ENCODE measurements at regions not wholly inside any gene's neighbourhood (a gene's known extent, or its start where the extent isn't known, plus 50 kb on each side); places are given as distances from the start of the nearest gene placed in this dataset.
"Not testable (repeated sequence)": the region's sequence is repeated elsewhere in the genome, so short reads cannot be mapped to it uniquely, and the experiment has no call there.

- Mint-ChIP-seq H3K4me3 (no peak overlapping the region), H3K27me3 (ENCODE audit: low read depth in 3 of 3) (no peaks in the 10 kb centered on the region), H3K36me3 (no peaks in the 10 kb centered on the region), H3K9me3 (peaks cover 0 to 12% (median under 1%) of the 10 kb centered on the region in 6 donors), H3K27ac (no peak overlapping the region), H3K4me1 (no peaks in the 10 kb centered on the region)
- no peak for DNase-seq
Observed at GRCh38 chr5:92554447-92555085, 1026.5 kb downstream of the NR2F1-AS1 start.

- Mint-ChIP-seq H3K27ac (no peak overlapping the region), H3K27me3 (ENCODE audit: low read depth in 3 of 3) (no peaks in the 10 kb centered on the region), H3K9me3 (peaks cover 0 to 11% (median 2%) of the 10 kb centered on the region in 6 donors), H3K4me1 (no peaks in the 10 kb centered on the region), H3K36me3 (no peaks in the 10 kb centered on the region), H3K4me3 (no peak overlapping the region)
- no peak for DNase-seq
Observed at GRCh38 chr5:92553326-92553725, 1027.7 kb downstream of the NR2F1-AS1 start.

DNA sequence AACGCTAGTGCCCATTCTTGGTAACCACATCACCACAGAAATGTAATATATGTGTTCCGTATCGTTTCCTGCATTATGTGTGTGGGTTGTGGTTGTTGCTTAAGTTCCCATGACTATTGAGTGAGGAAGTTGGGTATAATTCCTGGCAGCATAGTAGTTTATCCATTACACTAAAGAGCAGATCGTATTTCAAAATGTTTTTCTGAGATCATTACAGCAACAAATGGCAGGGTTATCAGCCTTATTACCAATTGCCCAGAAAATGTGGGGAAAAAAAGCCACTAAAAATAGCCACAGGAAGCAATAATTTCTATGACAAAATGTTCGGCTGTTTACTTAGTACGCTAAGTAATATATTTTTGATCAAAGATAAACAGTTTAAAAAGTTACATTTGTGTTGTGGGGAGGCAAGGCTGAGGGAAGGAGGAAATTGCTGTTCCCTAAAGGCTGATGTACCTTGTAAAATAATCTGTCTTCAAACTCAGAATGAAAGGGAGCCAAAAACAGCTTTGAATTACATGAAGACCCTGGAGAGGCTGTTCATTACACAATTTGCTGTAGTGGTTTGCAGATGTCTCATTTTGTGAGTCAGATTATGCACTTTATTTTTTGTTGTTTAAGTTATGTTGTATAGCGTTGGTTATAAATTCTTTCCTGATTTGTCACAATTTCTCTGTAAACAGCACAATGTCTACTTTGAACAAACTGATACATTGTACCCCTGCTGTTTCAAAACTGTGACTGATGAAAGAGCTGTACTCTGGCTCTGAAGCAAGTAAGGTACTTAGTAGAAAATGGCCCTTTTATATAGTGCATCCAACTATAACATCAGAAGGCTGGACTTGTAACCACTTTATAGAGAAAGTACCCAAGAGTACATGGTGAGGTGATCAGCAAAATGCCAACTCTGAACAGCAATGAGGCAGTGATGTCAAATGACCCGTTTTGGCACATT lies 1028.5 kb downstream of the NR2F1-AS1 start:
- H3K4me1 Mint-ChIP-seq: no peaks in the 10 kb centered on the region
- DNase-seq: no peak
- no peak overlapping the region for H3K4me3 Mint-ChIP-seq
- peaks cover 0 to 7% (median 0%) of the 10 kb centered on the region in 6 donors for H3K9me3 Mint-ChIP-seq
- no peaks in the 10 kb centered on the region for H3K27me3 Mint-ChIP-seq (ENCODE audit: low read depth in 3 of 3)
- H3K36me3 Mint-ChIP-seq: no peaks in the 10 kb centered on the region
- H3K27ac Mint-ChIP-seq: no peak overlapping the region

GRCh38 chr5:92548346-92548745 lies 1032.7 kb downstream of the NR2F1-AS1 start:
- peaks cover 0 to 4% (median 0%) of the 10 kb centered on the region in 6 donors for H3K9me3 Mint-ChIP-seq
- H3K36me3 Mint-ChIP-seq: no peaks in the 10 kb centered on the region
- H3K27ac Mint-ChIP-seq: no peak overlapping the region
- H3K27me3 Mint-ChIP-seq (ENCODE audit: low read depth in 3 of 3): no peaks in the 10 kb centered on the region
- no peak for DNase-seq
- H3K4me1 Mint-ChIP-seq: no peaks in the 10 kb centered on the region
- H3K4me3 Mint-ChIP-seq: no peak overlapping the region

- Mint-ChIP-seq H3K27ac (no peak overlapping the region), H3K4me1 (no peaks in the 10 kb centered on the region), H3K27me3 (ENCODE audit: low read depth in 3 of 3) (peaks cover 0 to 2% (median 0%) of the 10 kb centered on the region in 3 donors), H3K4me3 (no peak overlapping the region), H3K36me3 (no peaks in the 10 kb centered on the region), H3K9me3 (peaks cover 0 to 11% (median 4%) of the 10 kb centered on the region in 6 donors)
- no peak for DNase-seq
Observed at GRCh38 chr5:92544596-92544995, 1036.4 kb downstream of the NR2F1-AS1 start.

GRCh38 chr5:92544036-92544435 lies 1037.0 kb downstream of the NR2F1-AS1 start:
- no peaks in the 10 kb centered on the region for H3K36me3 Mint-ChIP-seq
- no peak overlapping the region for H3K27ac Mint-ChIP-seq
- H3K4me3 Mint-ChIP-seq: no peak overlapping the region
- no peak for DNase-seq
- no peaks in the 10 kb centered on the region for H3K4me1 Mint-ChIP-seq
- H3K27me3 Mint-ChIP-seq (ENCODE audit: low read depth in 3 of 3): peaks cover 0 to 2% (median 0%) of the 10 kb centered on the region in 3 donors
- peaks cover 0 to 9% (median 4%) of the 10 kb centered on the region in 6 donors for H3K9me3 Mint-ChIP-seq

DNA sequence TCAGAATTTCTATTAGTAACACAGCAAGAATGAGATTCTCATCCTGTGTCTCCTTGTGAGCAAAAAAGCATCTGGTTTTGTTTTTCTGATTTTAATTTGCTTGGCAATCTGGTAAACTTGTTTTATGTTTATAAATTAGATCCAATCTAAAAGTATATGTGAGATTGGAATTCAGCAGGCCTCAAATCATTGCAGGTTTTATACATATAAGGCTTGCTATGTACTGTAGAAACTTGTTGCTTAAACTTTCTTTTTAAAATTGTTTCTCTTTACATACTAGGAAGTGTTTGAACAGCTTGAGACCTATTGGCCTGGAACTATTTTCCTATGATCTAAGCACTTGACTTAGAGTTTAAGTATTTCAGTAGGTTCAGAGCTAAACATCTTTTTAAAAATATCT lies 1037.8 kb downstream of the NR2F1-AS1 start:
- DNase-seq: no peak
- Mint-ChIP-seq H3K36me3 (no peaks in the 10 kb centered on the region), H3K27me3 (ENCODE audit: low read depth in 3 of 3) (peaks cover 0 to 2% (median 0%) of the 10 kb centered on the region in 3 donors), H3K4me1 (no peaks in the 10 kb centered on the region), H3K4me3 (no peak overlapping the region), H3K27ac (no peak overlapping the region), H3K9me3 (peaks cover 0 to 16% (median 4%) of the 10 kb centered on the region in 6 donors)

DNA sequence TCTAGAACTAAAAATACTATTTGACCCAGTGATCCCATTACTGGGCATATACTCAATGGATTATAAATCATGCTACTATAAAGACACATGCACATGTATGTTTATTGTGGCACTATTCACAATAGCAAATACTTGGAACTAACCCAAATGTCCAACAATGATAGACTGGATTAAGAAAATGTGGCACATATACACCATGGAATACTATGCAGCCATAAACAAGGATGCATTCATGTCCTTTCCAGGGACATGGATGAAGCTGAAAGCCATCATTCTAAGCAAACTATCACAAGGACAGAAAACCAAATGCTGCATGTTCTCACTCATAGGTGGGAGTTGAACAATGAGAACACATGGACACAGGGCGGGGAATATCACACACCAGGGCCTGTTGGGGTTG lies 1039.0 kb downstream of the NR2F1-AS1 start:
- H3K27ac Mint-ChIP-seq; H3K4me3 Mint-ChIP-seq; DNase-seq; H3K4me1 Mint-ChIP-seq; H3K27me3 Mint-ChIP-seq (ENCODE audit: low read depth in 3 of 3); H3K36me3 Mint-ChIP-seq: not testable (repeated sequence)
- peaks cover 0 to 24% (median 7%) of the 10 kb centered on the region in 6 donors for H3K9me3 Mint-ChIP-seq

GRCh38 chr5:92527311-92528078 lies 1053.5 kb downstream of the NR2F1-AS1 start:
- no peak for DNase-seq
- Mint-ChIP-seq H3K36me3 (peaks cover 0 to 3% (median 0%) of the 10 kb centered on the region in 3 donors), H3K27me3 (ENCODE audit: low read depth in 3 of 3) (no peaks in the 10 kb centered on the region), H3K9me3 (peaks cover 4 to 16% (median 6%) of the 10 kb centered on the region in 6 donors), H3K4me3 (no peak overlapping the region), H3K4me1 (no peaks in the 10 kb centered on the region), H3K27ac (no peak overlapping the region)

DNA sequence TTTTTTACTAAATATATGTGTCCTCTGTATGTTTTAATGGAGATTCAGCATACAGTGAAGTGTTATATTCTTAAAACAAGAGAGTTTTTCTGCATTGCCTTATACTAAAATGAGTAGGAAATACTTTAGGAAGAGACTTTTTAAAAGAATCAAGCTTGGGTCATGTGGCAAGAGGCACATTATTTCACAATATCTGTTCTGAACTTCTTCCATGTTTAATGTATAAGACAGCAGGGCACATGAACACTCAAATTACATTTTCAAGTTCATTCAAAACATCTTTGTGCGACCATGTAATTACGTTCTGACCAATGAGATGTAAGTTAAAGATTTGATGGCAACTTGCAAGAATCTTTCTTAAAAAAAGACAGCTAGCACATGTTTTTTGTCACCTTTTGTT lies 1055.9 kb downstream of the NR2F1-AS1 start:
- H3K4me3 Mint-ChIP-seq: no peak overlapping the region
- no peaks in the 10 kb centered on the region for H3K27me3 Mint-ChIP-seq (ENCODE audit: low read depth in 3 of 3)
- H3K9me3 Mint-ChIP-seq: peaks cover 4 to 19% (median 10%) of the 10 kb centered on the region in 6 donors
- H3K27ac Mint-ChIP-seq: no peak overlapping the region
- no peaks in the 10 kb centered on the region for H3K36me3 Mint-ChIP-seq
- no peaks in the 10 kb centered on the region for H3K4me1 Mint-ChIP-seq
- no peak for DNase-seq

DNA sequence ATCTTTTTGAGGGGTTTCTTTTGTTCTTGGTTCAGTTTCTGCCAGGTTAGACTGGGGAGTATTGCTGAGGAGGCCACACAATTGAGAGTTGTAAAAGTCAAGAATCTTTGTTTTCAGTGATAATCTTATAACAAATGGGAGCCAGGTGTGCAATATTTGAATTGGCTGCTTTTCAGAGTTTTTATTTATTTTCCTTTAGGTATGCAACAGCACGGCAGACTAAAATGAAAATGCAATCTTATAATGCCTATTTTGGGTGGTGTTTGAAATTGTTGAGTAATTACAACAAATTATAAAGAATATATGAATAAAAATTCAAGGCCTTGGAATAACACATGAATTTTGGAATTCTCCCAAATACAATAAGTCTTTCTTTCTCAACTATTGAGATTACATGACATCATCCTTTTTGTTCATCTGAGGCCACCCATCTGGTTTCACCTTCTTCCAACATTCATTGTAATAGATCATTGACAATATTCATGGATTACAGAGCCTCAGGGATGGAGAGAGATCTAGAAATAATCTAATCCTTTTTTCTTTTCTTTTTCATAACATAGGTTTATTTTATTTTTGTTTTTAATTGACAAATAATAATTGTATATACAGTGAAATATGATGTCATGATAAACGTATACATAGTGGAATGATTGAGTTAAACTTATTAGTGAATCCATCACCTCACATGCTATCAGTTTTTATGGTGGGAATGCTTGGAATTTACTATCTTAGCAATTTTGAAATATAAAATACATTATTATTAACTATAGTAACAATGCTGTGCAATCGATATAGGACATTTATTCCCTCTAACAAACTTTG lies 1061.0 kb downstream of the NR2F1-AS1 start:
- Mint-ChIP-seq H3K27ac (no peak overlapping the region), H3K4me3 (no peak overlapping the region), H3K4me1 (no peaks in the 10 kb centered on the region), H3K9me3 (peaks cover 4 to 19% (median 9%) of the 10 kb centered on the region in 6 donors), H3K36me3 (no peaks in the 10 kb centered on the region), H3K27me3 (ENCODE audit: low read depth in 3 of 3) (no peaks in the 10 kb centered on the region)
- DNase-seq: no peak

GRCh38 chr5:92518318-92518904 lies 1062.6 kb downstream of the NR2F1-AS1 start:
- H3K4me3 Mint-ChIP-seq: no peak overlapping the region
- no peak overlapping the region for H3K27ac Mint-ChIP-seq
- no peaks in the 10 kb centered on the region for H3K36me3 Mint-ChIP-seq
- no peak for DNase-seq
- peaks cover under 1 to 19% (median 11%) of the 10 kb centered on the region in 6 donors for H3K9me3 Mint-ChIP-seq
- H3K27me3 Mint-ChIP-seq (ENCODE audit: low read depth in 3 of 3): peaks cover 0 to 1% (median 0%) of the 10 kb centered on the region in 3 donors
- no peaks in the 10 kb centered on the region for H3K4me1 Mint-ChIP-seq

DNA sequence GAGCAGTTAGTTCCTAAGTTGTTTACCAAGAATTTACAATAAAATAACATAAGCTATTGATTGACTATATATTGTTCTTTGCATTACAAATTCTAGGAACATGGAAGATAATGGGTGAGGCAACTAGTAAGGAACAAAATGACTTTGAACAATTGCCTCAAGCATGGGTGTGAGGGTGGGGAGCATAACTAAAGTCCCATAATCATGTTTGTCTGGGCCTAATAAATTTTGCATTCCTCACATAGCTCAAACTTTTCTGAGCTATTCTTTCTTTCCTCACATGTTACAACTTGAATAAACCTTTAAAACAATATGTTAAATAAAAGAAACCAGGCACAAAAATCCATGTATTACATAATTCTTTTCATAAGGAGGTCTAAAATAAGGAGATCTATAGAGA lies 1066.1 kb downstream of the NR2F1-AS1 start:
- DNase-seq: no peak
- H3K36me3 Mint-ChIP-seq: no peaks in the 10 kb centered on the region
- H3K27me3 Mint-ChIP-seq (ENCODE audit: low read depth in 3 of 3): peaks cover 0 to 1% (median 0%) of the 10 kb centered on the region in 3 donors
- H3K4me1 Mint-ChIP-seq: no peaks in the 10 kb centered on the region
- H3K9me3 Mint-ChIP-seq: peaks cover 10 to 21% (median 18%) of the 10 kb centered on the region in 6 donors
- no peak overlapping the region for H3K4me3 Mint-ChIP-seq
- H3K27ac Mint-ChIP-seq: no peak overlapping the region

Data from immature natural killer cell (primary cell).